Pancreas (tissue), 10 donors: ENCODE measurements at regions not wholly inside any gene's neighbourhood (a gene's known extent, or its start where the extent isn't known, plus 50 kb on each side); places are given as distances from the start of the nearest gene placed in this dataset.
"Not testable (repeated sequence)": the region's sequence is repeated elsewhere in the genome, so short reads cannot be mapped to it uniquely, and the experiment has no call there.

Experiments
- ATAC-seq, 4 donors: fragments of 200-7000 bp; cut with Tn5 transposase; one replicate each; pipeline versions ENCODE4 v1.8.0 to v1.9.1; 2020; ENCODE audit warnings: mild to moderate bottlenecking in 4 of 4, moderate library complexity in 4 of 4
- DNase-seq, 6 donors: peaks; one replicate each; pipeline ENCODE4 v3.0.0-alpha.2; 2020
- FAIRE-seq: peaks from 2 replicates; lab custom pipeline; 2012; peaks lifted over from hg19 to GRCh38; lab: Jason Lieb, UNC
- H3K27ac ChIP-seq, 4 donors: fragments of 200-600 bp; sonication (generic); 1 replicate in 3 of 4; 2 replicates in 1 of 4; pipeline versions ENCODE4 v1.5.0 to v1.8.0; 2020
- H3K27me3 ChIP-seq, 4 donors: fragments of 200-600 bp; one replicate each; pipeline ENCODE4 v1.8.0; 2021
- H3K36me3 ChIP-seq, 3 donors: fragments of 200-600 bp; sonication (generic) in 1 of 3; one replicate each; pipeline versions ENCODE4 v1.5.0 to v1.8.0; 2020 to 2021
- H3K4me1 ChIP-seq, 3 donors: fragments of 200-600 bp; one replicate each; pipeline ENCODE4 v1.8.0; 2021
- H3K4me3 ChIP-seq, 4 donors: fragments of 200-600 bp; sonication (generic) in 2 of 4; one replicate each; pipeline versions ENCODE4 v1.5.0 to v1.8.0; 2020 to 2021
- H3K9me3 ChIP-seq, 4 donors: fragments of 200-600 bp; one replicate each; pipeline ENCODE4 v1.8.0; 2021
- CTCF ChIP-seq, 4 donors: fragments of 200-600 bp; sonication (generic) in 3 of 4; IDR thresholded peaks; one replicate each; pipeline versions ENCODE4 v1.5.0 to v1.8.0; 2021; ENCODE audit warnings: antibody characterized with exemption in 4 of 4
- WGBS, 2 donors: extraction: QIAGEN DNeasy Blood & Tissue Kit; methylation state at CpG; one replicate each; pipeline ENCODE4 v1.1.7; 2013; 5-methylcytosine and 5-hydroxymethylcytosine counted together
- intact Hi-C, 3 donors: fragments of 100-400 bp; cut with DNase I; formaldehyde crosslinking; loops; one replicate each; pipeline versions ENCODE4 v1.11.1 to v1.14.2; 2022
- donor health status: healthy with polysubstance abuse.
- donor health status: DM: no; HTN: no; CAD: no; lungs with moderate emphysema.
- donor health status: DM: no; HTN: no; CAD: no.
- donor health status: control.
- donor health status: control.
- donor health status: Bipolar disorder and iron deficiency.
- donor health status: DM: yes; HTN: yes; CAD: no.
- donor health status: DM: no; HTN: no; CAD: no.
- donor health status: DM: no; HTN: no; CAD: no.
- donor health status: DM: yes; HTN: yes; CAD: no.

DNA sequence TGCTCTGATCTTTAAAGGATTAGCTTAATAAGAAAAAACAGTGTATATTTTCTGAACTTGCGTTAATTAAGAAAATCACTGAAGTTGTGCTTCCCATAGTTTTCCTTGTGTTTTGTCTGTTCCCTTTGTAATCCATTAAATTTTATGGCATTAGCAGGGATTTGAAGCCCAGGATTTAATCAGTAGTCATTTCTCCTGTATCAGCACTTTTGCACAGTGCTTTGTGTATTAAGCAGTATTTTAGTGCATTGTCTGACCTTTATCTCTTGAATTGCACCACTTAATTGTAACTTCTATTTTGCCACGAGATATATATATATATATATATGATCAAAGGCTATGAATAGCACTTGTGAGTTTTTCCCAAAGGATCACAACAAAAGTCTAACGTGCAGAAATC lies 133.7 kb downstream of the S1PR1 start:
- DNase-seq (no peak), ATAC-seq (no peak), FAIRE-seq (no peak)
- Histone ChIP-seq H3K4me1 (no peaks in the 10 kb centered on the region), H3K36me3 (no peaks in the 10 kb centered on the region), H3K27ac (no peak overlapping the region), H3K4me3 (no peak overlapping the region), H3K27me3 (no peaks in the 10 kb centered on the region), H3K9me3 (no peaks in the 10 kb centered on the region)
- 60 to 74% methylated on average over 3 of the region's 3 CpGs for WGBS, 2 donors
- intact Hi-C loops, result no loop called here
- no peak for TF ChIP-seq CTCF (IDR thresholded peaks at IDR 0.05)

GRCh38 chr1:101371259-101371658 lies 134.4 kb downstream of the S1PR1 start:
- FAIRE-seq, result no peak
- Histone ChIP-seq H3K27me3 (no peaks in the 10 kb centered on the region), H3K4me1 (no peaks in the 10 kb centered on the region), H3K27ac (no peak overlapping the region), H3K9me3 (no peaks in the 10 kb centered on the region), H3K36me3 (no peaks in the 10 kb centered on the region), H3K4me3 (no peak overlapping the region)
- TF ChIP-seq CTCF (IDR thresholded peaks at IDR 0.05), result no peak
- intact Hi-C loops, result no loop called here
- no peak for DNase-seq
- ATAC-seq, result no peak

DNA sequence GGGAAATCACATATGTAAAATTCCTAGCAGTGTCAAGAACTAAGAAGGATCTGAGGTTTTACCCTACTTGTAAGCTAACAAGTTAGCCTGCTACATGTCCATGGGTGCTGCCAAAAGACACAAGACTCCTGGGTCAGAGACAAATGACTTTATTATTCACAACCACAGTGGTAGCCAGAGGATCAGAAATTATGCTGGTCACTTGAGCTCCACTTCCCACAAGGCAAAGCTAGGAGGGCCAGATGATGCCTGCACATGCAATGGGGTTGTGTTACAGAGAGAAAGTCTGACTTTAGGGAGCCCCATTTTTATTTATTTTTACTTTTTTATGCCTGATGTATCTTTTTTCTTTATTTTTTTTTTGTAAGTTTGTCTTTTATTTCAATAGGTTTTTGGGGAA lies 136.8 kb downstream of the S1PR1 start:
- no peak overlapping the region for H3K4me3 ChIP-seq
- no peaks in the 10 kb centered on the region for H3K4me1 ChIP-seq
- H3K36me3 ChIP-seq, result no peaks in the 10 kb centered on the region
- H3K9me3 ChIP-seq, result no peaks in the 10 kb centered on the region
- no peak for TF ChIP-seq CTCF (IDR thresholded peaks at IDR 0.05)
- H3K27me3 ChIP-seq, result no peaks in the 10 kb centered on the region
- DNase-seq (no peak), FAIRE-seq (no peak), ATAC-seq (no peak)
- intact Hi-C loops, result no loop called here
- H3K27ac ChIP-seq, result no peak overlapping the region

- WGBS, 2 donors, result 36 to 43% methylated on average over 3 of the region's 3 CpGs
- intact Hi-C loops, DNase-seq, ATAC-seq, H3K36me3 ChIP-seq, H3K27ac ChIP-seq, H3K27me3 ChIP-seq, H3K9me3 ChIP-seq, H3K4me1 ChIP-seq, H3K4me3 ChIP-seq, FAIRE-seq: not testable (repeated sequence)
These were observed 138.6 kb downstream of the S1PR1 start for GRCh38 chr1:101375448-101375847.

GRCh38 chr1:101376121-101377083 lies 139.6 kb downstream of the S1PR1 start:
- Histone ChIP-seq H3K36me3 (no peaks in the 10 kb centered on the region), H3K27me3 (no peaks in the 10 kb centered on the region), H3K27ac (no peak overlapping the region), H3K9me3 (no peaks in the 10 kb centered on the region), H3K4me1 (no peaks in the 10 kb centered on the region), H3K4me3 (no peak overlapping the region)
- intact Hi-C loops, result no loop called here
- no peak for TF ChIP-seq CTCF (IDR thresholded peaks at IDR 0.05)
- ATAC-seq, result no peak
- 47 to 52% methylated on average over 8 of the region's 8 CpGs for WGBS, 2 donors
- no peak for DNase-seq
- no peak for FAIRE-seq
